GM20000 (cell line): ENCODE measurements at regions not wholly inside any gene's neighbourhood (a gene's known extent, or its start where the extent isn't known, plus 50 kb on each side); places are given as distances from the start of the nearest gene placed in this dataset.

Source experiments
- DNase-seq: peaks from one replicate; pipeline ENCODE4 v3.0.0; 2012; ENCODE audit warnings: low spot score
- TF ChIP-seq, protein P1 (sequence below): IDR thresholded peaks from 2 replicates; pipeline ENCODE4 v1.5.1; 2012; ENCODE audit warnings: mild to moderate bottlenecking, control low read depth; ENCODE audit errors: extremely low read depth, missing control alignments

DNA sequence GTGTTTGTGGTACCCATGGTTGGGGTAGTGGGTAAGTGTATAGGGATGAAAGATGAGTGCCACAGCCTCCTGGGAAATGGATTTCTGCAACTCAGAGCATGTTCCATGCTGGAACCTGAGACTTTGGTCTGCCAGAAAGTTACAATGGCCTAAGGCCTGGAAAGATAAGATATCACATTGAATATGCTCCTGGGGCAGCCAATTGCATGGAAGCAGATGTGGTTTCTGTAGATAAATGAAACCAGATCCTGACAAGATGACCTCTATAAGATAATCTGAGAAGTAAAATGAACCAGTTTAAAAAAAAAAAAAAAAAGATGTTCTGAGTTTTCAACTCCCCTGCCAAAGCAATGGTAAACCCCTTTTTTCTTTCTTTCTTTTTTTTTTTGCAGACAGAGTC, 91.4 kb upstream of the NCK2 start:
- TF ChIP-seq, protein P1, sequence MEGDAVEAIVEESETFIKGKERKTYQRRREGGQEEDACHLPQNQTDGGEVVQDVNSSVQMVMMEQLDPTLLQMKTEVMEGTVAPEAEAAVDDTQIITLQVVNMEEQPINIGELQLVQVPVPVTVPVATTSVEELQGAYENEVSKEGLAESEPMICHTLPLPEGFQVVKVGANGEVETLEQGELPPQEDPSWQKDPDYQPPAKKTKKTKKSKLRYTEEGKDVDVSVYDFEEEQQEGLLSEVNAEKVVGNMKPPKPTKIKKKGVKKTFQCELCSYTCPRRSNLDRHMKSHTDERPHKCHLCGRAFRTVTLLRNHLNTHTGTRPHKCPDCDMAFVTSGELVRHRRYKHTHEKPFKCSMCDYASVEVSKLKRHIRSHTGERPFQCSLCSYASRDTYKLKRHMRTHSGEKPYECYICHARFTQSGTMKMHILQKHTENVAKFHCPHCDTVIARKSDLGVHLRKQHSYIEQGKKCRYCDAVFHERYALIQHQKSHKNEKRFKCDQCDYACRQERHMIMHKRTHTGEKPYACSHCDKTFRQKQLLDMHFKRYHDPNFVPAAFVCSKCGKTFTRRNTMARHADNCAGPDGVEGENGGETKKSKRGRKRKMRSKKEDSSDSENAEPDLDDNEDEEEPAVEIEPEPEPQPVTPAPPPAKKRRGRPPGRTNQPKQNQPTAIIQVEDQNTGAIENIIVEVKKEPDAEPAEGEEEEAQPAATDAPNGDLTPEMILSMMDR: no peak
- DNase-seq: no peak

DNA sequence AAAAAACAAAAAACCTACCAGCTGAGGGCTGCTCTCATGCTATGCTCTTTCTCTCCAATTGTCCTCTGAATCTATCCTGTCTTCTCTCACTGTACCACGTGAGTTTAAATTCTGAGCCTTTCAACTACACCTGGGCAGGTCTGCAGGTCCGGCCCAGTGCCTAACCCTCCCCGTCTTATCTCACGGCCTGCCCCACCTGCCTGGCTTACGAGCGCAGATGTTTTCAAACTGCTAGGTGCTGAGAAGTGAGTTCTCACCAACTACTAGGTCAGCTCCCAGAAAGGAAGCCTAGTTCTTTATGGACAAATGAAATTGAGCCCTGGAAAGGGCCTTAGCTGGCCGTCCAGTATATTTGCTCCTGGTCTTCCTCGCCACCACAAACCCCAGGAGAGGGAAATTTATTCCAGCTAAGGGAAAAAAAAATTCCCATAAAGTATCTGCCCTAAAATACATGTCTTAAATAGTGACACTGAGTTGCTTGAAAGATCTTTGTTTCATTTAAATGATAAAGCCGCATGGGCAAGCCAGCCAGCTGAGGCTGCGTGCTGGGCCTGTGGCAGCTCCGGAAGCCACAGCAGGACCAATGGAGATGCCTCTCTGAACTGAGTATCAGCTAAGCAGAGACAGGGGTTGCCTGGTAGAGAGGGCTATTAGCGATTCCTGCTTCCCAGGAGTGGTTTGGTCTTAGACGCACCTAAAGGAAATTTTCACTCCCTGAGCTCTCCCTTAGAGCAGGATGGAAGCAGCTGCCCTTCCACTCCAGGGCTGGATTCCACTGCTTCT, 92.5 kb upstream of the NCK2 start:
- no peak for DNase-seq
- TF ChIP-seq, protein P1: no peak

DNA sequence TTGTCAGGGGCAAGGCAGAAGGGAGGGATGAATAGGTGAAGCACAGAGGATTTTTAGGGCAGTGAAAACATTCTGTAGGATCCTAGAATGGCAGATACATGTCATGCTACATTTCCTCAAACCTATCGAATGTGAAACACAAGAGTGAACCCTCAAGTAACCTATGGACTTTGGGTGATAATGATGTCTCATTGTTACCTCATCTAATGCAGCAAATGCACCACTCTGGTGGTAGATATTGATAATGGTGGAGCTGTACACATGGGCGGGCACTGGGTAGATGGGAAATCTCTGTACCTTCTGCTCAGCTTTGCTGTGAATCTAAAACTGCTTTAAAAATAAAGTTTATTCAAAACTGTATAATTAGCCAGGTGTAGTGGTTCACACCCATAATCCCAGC, 95.2 kb upstream of the NCK2 start:
- no peak for DNase-seq
- TF ChIP-seq, protein P1: no peak

DNA sequence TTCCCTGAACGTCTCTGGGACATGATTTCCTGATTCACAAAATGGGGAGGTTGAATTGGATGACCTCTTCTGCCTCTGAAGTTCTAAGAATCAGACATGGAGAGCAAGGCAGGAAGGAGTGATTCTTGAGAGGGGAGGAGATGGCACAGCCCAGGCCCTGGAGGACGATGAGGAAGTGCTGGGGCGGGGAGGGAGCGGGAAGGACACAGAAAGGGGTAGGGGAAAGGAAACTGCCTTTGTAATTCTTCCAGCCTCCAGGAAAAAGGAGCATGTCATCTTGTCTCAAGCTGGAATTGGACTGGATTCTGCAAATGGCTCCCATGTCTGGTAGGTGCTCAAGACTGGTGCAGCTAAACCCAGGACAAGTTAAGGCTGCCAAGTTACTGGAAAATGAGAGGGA, 97.0 kb upstream of the NCK2 start:
- no peak for DNase-seq
- TF ChIP-seq, protein P1: no peak

DNA sequence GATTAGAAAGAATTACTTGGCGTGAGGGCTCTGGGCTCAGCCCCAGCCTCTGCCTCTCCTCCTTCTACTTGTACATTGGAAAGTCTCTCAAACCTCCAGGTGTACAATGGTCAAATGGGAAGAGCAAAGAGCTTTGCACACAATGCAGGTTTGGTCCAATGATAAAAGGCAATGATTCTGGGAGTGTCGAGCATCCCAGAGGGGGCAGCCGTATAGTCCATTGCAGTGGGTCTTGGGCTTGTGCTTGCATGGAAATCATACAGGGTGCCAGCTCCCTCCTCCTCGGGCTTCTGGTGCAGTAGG, 98.0 kb upstream of the NCK2 start:
- TF ChIP-seq, protein P1: no peak
- DNase-seq: no peak

DNA sequence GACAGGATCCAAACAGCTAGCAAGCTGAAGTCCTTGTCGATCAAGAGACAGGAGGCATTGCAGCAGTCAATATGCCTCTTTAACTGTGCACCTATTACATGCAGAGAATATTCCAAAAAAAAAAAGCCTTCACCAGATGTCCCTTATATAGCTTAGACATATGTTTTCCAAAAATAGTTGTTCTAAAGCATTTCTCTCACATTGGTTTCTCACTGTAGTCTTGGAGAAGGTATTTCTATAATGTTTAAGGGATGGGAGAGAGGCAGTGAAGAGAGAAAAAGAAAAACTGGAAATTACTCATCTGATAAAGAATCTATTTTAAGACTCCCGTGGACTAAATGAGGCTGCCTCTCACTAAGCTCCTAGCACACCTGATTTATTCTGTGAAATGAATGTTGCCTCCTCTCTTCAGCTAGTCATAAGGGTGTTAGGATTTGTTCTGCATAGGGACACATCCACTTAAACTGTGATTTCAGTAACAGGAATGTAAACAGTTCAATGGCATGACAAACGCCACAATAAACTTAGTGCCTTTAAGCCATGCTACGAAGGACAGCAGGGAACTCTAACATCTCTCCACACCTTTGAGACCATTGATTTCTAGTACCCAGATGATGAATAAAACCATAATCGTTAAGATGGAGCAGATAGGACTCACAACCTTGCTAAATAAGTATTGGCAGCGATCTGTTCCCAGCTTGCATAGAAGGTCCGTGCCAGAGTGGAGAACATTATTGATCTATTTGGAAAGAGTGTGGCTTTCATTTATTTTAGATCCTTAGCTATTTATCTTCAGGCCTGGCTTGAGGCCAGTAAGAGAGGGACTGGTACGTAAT, 98.6 kb upstream of the NCK2 start:
- TF ChIP-seq, protein P1: no peak

More for the DNA sequence above, 98.6 kb upstream of the NCK2 start:
- DNase-seq: no peak
